ENCODE measurements at regions not wholly inside any gene's neighbourhood (a gene's known extent, or its start where the extent isn't known, plus 50 kb on each side); places are given as distances from the start of the nearest gene placed in this dataset.

GRCh38 chr1:38528623-38529022 is 330.9 kb downstream of the RRAGC start:
- WGBS, 2 donors (ENCODE audit: low coverage in 1 of 2), result 24 to 35% methylated on average over 2 to 3 of the region's 3 CpGs
- no peaks in the 10 kb centered on the region for H3K9me3 ChIP-seq
- H3K36me3 ChIP-seq, result no peaks in the 10 kb centered on the region
- no peak overlapping the region for H3K27ac ChIP-seq
- TF ChIP-seq EP300 (IDR thresholded peaks at IDR 0.05) (no peak), CTCF (IDR thresholded peaks at IDR 0.05) (no peak), POLR2A (IDR thresholded peaks at IDR 0.05) (no peak), POLR2AphosphoS5 (IDR thresholded peaks at IDR 0.05) (no peak)
- H3K27me3 ChIP-seq, result peaks cover 47% of the 10 kb centered on the region
- H3K4me3 ChIP-seq, result no peak overlapping the region
- no peak for ATAC-seq
- no peaks in the 10 kb centered on the region for H3K4me1 ChIP-seq

GRCh38 chr1:38527373-38527966 is 332.1 kb downstream of the RRAGC start:
- WGBS, 2 donors (ENCODE audit: low coverage in 1 of 2), result 75 to 90% methylated on average over 2 to 6 of the region's 6 CpGs

DNA sequence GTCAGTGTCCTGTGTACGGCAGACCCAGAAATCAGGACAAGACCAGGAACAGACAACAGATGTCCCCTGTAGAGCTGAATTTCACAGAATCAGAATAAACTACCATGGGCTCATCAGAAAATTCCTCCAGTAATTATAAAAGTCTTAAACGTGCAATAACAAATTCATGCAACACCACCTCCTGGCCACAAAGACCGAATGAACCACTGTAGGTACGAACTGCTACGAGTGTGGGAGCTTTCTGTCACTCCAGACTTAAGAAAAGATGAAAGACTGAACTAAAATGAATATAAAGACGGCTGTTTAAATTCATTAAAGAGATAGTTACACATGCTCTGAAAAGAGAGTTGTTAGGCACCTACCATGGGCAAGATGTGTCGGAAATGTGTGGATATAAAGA is 333.5 kb downstream of the RRAGC start:
- TF ChIP-seq POLR2A (IDR thresholded peaks at IDR 0.05) (no peak), EP300 (IDR thresholded peaks at IDR 0.05) (no peak), POLR2AphosphoS5 (IDR thresholded peaks at IDR 0.05) (no peak), CTCF (IDR thresholded peaks at IDR 0.05) (no peak)
- Histone ChIP-seq H3K4me3 (no peak overlapping the region), H3K36me3 (no peaks in the 10 kb centered on the region), H3K27ac (no peak overlapping the region), H3K9me3 (no peaks in the 10 kb centered on the region), H3K4me1 (no peaks in the 10 kb centered on the region), H3K27me3 (peaks cover 62% of the 10 kb centered on the region)
- 56 to 72% methylated on average over 4 to 7 of the region's 7 CpGs for WGBS, 2 donors (ENCODE audit: low coverage in 1 of 2)
- no peak for ATAC-seq

More at GRCh38 chr1:38527373-38527966, 332.1 kb downstream of the RRAGC start:
- H3K9me3 ChIP-seq, result no peaks in the 10 kb centered on the region
- H3K27me3 ChIP-seq, result peaks cover 57% of the 10 kb centered on the region
- no peak overlapping the region for H3K4me3 ChIP-seq
- no peaks in the 10 kb centered on the region for H3K4me1 ChIP-seq
- H3K27ac ChIP-seq, result no peak overlapping the region
- TF ChIP-seq POLR2A (IDR thresholded peaks at IDR 0.05), result no peak
- TF ChIP-seq EP300 (IDR thresholded peaks at IDR 0.05), result no peak
- TF ChIP-seq CTCF (IDR thresholded peaks at IDR 0.05), result no peak
- no peak for TF ChIP-seq POLR2AphosphoS5 (IDR thresholded peaks at IDR 0.05)
- H3K36me3 ChIP-seq, result no peaks in the 10 kb centered on the region
- no peak for ATAC-seq

DNA sequence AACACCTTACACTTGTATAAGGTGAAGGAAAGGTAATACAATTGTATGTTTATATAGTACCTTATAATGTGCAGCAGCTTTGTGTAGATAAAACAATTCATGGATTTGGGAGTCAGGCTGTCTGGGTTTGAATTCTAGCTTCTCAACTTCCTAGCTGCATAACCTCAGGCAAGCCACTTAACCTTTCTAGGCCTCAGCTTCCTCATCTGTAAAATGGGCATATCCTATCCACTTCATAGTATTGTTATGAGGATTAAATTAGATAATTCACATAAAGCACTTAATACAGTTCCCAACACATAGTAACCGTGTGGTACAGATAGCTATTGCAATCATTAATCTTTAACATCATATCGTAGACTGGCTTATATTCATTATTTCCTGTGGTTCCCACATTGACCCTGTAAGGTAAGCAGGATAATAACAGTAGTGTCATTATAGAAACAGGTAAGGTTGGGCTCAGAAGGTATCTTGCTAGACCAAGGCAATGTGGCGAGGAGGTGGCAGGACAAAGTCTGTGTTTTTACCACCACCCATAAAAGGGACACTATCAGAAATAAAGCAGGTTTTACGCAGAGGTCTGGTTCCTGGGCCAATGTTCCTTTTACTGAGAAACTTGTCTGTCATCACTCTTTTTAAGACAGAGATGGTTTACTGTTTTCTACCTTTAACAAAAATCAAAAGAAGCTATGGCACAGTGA is 334.1 kb downstream of the RRAGC start:
- TF ChIP-seq POLR2A (IDR thresholded peaks at IDR 0.05), result no peak
- no peak for TF ChIP-seq EP300 (IDR thresholded peaks at IDR 0.05)
- no peak for TF ChIP-seq POLR2AphosphoS5 (IDR thresholded peaks at IDR 0.05)
- no peak for TF ChIP-seq CTCF (IDR thresholded peaks at IDR 0.05)
- Histone ChIP-seq H3K4me3 (no peak overlapping the region), H3K4me1 (no peaks in the 10 kb centered on the region), H3K36me3 (no peaks in the 10 kb centered on the region), H3K9me3 (no peaks in the 10 kb centered on the region), H3K27me3 (peaks cover 62% of the 10 kb centered on the region), H3K27ac (no peak overlapping the region)
- no peak for ATAC-seq
- WGBS, 2 donors (ENCODE audit: low coverage in 1 of 2), result 75 to 85% methylated on average over 4 of the region's 4 CpGs
